HG02623 (cell line): ENCODE measurements at regions not wholly inside any gene's neighbourhood (a gene's known extent, or its start where the extent isn't known, plus 50 kb on each side); places are given as distances from the start of the nearest gene placed in this dataset.
"Not testable (repeated sequence)": the region's sequence is repeated elsewhere in the genome, so short reads cannot be mapped to it uniquely, and the experiment has no call there.

ENCODE experiments used
- ATAC-seq: cut with Tn5 transposase; IDR thresholded peaks from one replicate; pipeline ENCODE4 v1.9.1; 2021; ENCODE audit warnings: moderate library complexity; ENCODE audit not compliant: unreplicated experiment

GRCh38 chr6:23688650-23689049 lies 437.4 kb upstream of the NRSN1 start:
- no peak for ATAC-seq

GRCh38 chr6:23690453-23691049 lies 435.5 kb upstream of the NRSN1 start:
- no peak for ATAC-seq

GRCh38 chr6:23692184-23692583 lies 433.8 kb upstream of the NRSN1 start:
- ATAC-seq, result no peak

- no peak for ATAC-seq
These were observed 429.0 kb upstream of the NRSN1 start for GRCh38 chr6:23696992-23697391.

- ATAC-seq, result no peak
These were observed 421.4 kb upstream of the NRSN1 start for GRCh38 chr6:23704479-23705052.

GRCh38 chr6:23705697-23706096 lies 420.3 kb upstream of the NRSN1 start:
- no peak for ATAC-seq

GRCh38 chr6:23712756-23713155 lies 413.3 kb upstream of the NRSN1 start:
- no peak for ATAC-seq

GRCh38 chr6:23713211-23713610 lies 412.8 kb upstream of the NRSN1 start:
- ATAC-seq, result no peak

- no peak for ATAC-seq
These were observed 397.3 kb upstream of the NRSN1 start for GRCh38 chr6:23728707-23729106.

- no peak for ATAC-seq
These were observed 394.4 kb upstream of the NRSN1 start for GRCh38 chr6:23731609-23732008.

- no peak for ATAC-seq
These were observed 393.5 kb upstream of the NRSN1 start for GRCh38 chr6:23732521-23732920.

GRCh38 chr6:23735151-23735550 lies 390.9 kb upstream of the NRSN1 start:
- ATAC-seq, result no peak

- no peak for ATAC-seq
These were observed 389.4 kb upstream of the NRSN1 start for GRCh38 chr6:23736577-23736976.

GRCh38 chr6:23747239-23747638 lies 378.8 kb upstream of the NRSN1 start:
- no peak for ATAC-seq

- ATAC-seq, result no peak
These were observed 373.6 kb upstream of the NRSN1 start for GRCh38 chr6:23752414-23752813.

GRCh38 chr6:23754197-23754596 lies 371.8 kb upstream of the NRSN1 start:
- ATAC-seq, result no peak

GRCh38 chr6:23775127-23775526 lies 350.9 kb upstream of the NRSN1 start:
- ATAC-seq, result no peak

- ATAC-seq, result no peak
These were observed 342.1 kb upstream of the NRSN1 start for GRCh38 chr6:23783901-23784300.

- no peak for ATAC-seq
These were observed 341.6 kb upstream of the NRSN1 start for GRCh38 chr6:23784301-23784919.

GRCh38 chr6:23790756-23791155 lies 335.3 kb upstream of the NRSN1 start:
- no peak for ATAC-seq

GRCh38 chr6:23797041-23797440 lies 329.0 kb upstream of the NRSN1 start:
- ATAC-seq, result no peak

- ATAC-seq, result not testable (repeated sequence)
These were observed 321.7 kb upstream of the NRSN1 start for GRCh38 chr6:23804289-23804688.

GRCh38 chr6:23821141-23821540 lies 304.9 kb upstream of the NRSN1 start:
- not testable (repeated sequence) for ATAC-seq
